Stimulated activated CD4-positive, alpha-beta T cell treated with anti-CD3 and anti-CD28 coated beads, Interleukin-12 subunit alpha, Interleukin-12 subunit beta, amount 100 ng/mL, for 24 hours (primary cell): ENCODE measurements at regions not wholly inside any gene's neighbourhood (a gene's known extent, or its start where the extent isn't known, plus 50 kb on each side); places are given as distances from the start of the nearest gene placed in this dataset.

Experiments used
- DNase-seq, 2 experiments: peaks; one replicate each; pipeline ENCODE4 v3.0.0-alpha.2; 2020; ENCODE audit warnings: low read depth in 2 of 2

- no peak for DNase-seq
Measured at GRCh38 chr10:20954519-20954918, 57.4 kb upstream of the NEBL start.

- no peak for DNase-seq
Measured at GRCh38 chr10:20953120-20953519, 56.0 kb upstream of the NEBL start.

GRCh38 chr10:20949967-20950366 is 52.9 kb upstream of the NEBL start:
- DNase-seq = no peak

- DNase-seq = no peak
Measured at GRCh38 chr10:20948686-20949327, 51.7 kb upstream of the NEBL start.
